GM18505 (cell line): ENCODE measurements at regions not wholly inside any gene's neighbourhood (a gene's known extent, or its start where the extent isn't known, plus 50 kb on each side); places are given as distances from the start of the nearest gene placed in this dataset.
"Not testable (repeated sequence)": the region's sequence is repeated elsewhere in the genome, so short reads cannot be mapped to it uniquely, and the experiment has no call there.

Experiments used
- ATAC-seq: cut with Tn5 transposase; IDR thresholded peaks from one replicate; pipeline ENCODE4 v1.9.1; 2021; ENCODE audit not compliant: unreplicated experiment
- POLR2A ChIP-seq: IDR thresholded peaks from 4 replicates; pipeline ENCODE4 v1.6.1; 2011; ENCODE audit warnings: borderline replicate concordance; ENCODE audit not compliant: insufficient read depth, insufficient read length; ENCODE audit errors: extremely low read depth

DNA sequence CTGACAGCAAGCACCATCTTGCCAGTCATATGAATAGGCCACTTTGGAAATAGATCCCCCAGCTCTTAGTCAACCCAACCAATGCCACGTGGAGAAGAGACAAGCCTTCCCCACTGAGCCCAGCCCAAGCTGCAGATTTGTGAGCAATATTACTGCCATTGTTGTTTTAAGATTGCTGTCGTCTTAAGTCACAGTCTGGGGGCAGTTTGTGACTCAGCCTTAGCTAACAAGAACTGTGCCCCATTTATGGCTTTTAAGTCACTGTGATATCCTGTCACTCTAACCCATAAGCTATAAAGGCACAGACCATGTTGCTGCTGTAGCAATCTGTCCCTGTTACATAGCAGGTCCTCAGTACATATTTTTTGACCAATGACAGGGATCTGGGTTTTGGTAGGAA lies 464.2 kb downstream of the MED13L start:
- TF ChIP-seq POLR2A, result no peak
- no peak for ATAC-seq

DNA sequence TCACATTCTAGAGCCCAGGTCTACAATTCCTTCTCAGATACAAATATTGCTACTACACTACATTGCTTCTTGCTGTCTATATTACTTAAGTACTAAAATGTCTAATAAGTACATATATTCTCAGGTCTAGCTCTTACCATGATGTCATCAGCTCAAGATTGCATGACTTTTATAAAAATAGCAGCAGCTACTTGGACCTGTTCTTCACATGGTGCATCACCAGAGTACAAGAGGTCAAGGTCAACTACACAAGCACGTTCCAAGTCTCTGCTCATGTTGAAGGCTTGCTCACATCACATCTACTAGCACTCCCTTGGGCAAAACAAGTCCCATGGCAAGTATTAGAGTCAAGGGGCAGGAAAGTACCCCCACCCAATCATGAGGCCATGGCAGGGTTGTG lies 465.6 kb downstream of the MED13L start:
- no peak for TF ChIP-seq POLR2A
- ATAC-seq, result no peak

DNA sequence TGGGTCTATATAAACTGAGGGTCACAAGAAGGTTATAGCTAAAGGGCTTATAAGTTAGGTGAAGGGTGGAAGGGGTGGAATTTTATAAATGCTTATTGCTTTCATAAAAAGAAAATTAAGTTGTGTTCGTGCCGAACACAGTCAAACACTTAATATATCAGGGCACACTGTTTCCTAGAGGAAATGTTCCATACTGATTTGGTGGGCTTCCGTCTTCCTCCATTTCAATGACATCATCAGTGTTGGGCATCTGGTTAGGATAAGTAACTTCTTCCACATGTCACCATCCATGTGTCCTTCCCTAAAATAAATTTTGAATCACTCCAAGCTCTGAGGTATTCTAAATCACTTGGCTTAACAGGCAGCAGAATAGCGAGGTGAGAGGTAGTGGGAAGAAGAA lies 466.4 kb downstream of the MED13L start:
- ATAC-seq, result no peak
- TF ChIP-seq POLR2A, result no peak

DNA sequence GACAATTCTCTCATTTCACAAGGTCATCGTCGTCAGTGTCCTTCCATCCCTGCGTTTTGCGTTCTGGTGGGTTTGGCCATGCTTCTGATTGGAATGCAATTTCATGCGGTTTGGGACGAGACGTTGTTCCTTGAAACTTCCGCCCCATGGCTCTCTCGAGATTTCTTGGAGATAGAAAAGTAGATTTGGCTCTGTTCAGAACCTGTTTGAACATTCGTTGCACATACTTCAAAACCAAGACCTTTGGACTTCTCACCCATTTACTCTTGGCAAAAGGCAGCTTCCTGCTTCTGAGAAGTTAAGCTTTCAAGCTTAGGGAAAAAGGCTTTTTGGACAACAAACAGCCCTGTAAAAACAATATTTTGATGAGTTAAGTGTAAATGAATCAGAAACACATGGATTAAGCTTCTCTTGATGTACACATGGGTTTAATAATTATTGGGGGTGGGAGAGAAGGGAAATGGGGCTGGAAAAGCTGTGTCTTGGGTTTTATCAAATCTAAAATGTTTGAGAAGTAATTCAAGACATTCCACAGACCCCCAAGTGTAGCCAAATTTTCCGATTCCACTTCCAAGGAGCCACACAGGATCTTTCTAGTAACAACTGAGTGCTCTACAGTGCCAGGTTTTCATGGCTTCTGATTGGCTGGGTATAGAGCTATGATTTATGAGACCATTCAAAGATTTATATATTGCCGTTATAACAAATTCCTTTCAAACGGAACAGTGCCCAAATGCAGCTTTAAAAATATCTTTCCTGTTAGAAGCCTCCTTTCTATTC lies 467.2 kb downstream of the MED13L start:
- no peak for ATAC-seq
- no peak for TF ChIP-seq POLR2A

DNA sequence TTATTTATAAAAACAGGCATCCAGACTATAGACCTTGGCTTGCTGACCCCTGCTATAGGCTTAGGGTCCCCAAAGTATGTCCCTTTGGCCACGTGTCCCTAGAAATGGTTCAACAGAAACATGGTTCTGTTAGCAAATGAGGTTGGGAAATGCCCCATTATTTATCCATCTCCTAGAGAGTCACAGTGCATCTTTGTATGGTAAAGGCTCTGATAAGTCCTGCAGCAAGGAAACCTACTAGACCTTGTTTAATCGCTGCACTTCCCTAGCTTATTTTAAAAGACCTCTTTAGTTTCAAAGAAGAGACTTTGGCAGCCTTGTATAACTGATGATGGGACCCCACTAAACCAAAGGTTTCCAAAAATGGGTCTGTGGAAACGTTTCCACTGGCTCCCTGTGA lies 471.5 kb downstream of the MED13L start:
- ATAC-seq, result no peak
- TF ChIP-seq POLR2A, result no peak

DNA sequence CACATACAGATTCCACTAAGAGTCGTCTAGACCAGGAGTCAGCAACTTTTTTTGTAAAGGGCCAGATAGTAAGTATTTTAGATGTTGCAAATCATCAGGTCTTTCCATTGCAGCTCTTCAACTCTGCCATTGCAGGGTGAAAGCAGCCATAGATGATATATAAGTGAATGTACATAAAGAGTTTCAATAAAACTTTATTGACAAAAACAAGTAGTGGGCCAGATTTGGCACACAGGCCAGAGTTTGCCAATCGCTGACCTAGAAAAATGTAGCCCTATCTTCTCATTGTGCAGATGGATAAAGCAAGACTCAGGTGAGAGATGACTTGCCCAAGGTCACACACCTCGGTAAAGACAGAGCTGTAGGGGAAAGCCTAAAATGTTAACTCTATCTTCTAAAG lies 474.7 kb downstream of the MED13L start:
- TF ChIP-seq POLR2A, result no peak
- ATAC-seq, result no peak

DNA sequence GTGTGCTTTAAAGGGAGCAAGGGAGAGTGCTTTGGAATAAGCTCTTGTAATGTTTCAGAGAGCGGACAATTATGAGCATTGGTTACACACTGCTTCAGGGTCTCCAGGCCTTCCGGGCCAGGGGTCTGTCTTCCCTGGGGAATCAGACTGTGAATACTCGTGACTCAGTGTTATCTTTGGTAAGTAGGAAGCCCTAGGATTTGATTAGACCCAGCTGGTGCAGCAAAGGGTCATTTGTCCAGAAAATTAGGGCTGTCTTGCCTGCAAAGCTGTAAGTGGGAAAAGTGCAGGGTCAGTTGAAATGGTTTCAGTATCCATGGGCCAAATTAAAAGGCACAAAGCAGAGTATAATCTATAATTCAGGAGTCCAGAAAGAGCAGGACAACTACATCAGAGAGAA lies 475.6 kb downstream of the MED13L start:
- no peak for ATAC-seq
- no peak for TF ChIP-seq POLR2A

DNA sequence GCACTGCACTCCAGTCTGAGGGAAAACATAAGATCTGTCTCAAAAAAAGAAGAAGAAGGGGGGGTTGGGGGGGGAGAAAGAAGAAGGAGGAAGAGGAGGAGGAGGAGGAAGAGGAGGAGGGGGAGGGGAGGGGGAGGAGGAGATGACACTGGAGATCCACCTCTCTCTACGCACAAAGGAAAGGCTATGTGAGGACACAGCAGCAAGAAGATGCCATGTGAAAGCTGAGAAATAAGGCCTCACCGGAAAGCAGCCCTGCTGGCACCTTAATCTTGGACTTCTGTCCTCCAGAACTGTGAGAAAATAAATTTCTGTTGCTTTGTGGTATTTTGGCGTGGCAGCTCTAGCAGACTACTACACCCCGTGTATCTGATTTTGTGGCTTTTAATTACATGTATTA lies 477.9 kb downstream of the MED13L start:
- TF ChIP-seq POLR2A, result no peak
- ATAC-seq, result no peak

DNA sequence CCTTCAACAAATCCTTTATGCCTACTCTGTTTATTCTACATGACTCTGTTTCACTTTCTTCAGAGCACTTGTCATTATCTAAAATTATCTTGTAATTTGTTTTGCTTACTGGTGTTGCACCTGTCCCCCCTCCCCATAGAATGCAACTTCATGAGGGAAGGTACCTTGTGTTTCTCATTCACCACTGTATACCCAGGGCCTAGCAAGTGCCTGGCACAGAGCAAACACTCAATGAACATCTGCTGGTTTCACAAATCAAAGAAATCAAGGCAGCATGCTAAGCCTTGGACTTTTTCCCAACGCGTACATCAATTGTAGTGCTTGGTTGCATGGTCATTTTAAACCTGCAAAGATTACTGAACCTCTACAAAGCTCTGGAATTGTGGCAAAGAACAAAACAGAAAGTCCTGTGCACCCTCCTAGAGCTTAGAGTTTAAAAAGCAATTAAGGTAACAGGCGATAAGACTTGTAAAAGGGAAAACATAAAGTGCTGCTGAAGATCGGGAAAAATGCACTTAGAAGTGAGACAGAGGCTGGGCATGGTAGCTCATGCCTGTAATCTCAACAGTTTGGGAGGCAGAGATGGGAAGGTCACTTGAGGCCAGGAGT lies 479.1 kb downstream of the MED13L start:
- TF ChIP-seq POLR2A, result no peak
- no peak for ATAC-seq

DNA sequence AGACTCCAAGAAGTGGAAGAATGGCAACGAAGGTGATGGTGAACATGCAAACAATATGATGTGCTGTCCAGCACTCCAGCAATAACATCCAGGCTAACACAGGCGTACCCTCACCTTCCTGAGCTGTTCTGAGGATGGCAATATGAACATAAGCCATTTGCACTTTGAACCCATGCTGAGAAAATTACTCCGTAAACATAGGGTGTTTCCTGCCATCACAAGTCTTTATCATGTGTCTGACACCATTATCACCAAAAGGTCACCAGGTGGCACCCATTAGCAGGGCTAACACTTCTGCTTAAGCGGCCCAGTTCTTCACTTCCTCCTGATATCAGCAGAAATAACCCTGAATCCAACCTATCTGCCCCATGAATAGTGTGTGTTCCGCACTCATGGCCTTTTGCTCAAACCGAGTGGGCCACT lies 482.8 kb downstream of the MED13L start:
- TF ChIP-seq POLR2A, result no peak
- ATAC-seq, result no peak

DNA sequence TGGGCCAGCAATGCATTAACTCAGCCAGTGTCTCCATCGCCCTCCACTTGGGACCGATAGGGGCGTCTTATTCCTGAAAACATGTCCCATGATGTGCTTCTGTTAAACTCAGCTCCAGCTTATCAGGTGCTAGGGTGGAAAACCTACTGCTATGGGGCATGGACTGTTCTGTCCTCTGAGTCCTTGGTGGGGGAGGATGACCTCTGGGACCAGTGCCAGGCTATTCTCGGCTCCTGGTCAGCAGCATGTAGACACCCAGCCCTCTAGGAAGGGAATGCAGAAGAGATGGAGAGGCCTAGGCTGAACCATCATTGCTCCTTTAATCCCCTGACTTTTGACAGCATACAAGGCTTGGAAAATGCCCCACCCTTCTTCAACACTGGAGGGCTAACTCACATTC lies 486.2 kb downstream of the MED13L start:
- no peak for TF ChIP-seq POLR2A
- ATAC-seq, result no peak

DNA sequence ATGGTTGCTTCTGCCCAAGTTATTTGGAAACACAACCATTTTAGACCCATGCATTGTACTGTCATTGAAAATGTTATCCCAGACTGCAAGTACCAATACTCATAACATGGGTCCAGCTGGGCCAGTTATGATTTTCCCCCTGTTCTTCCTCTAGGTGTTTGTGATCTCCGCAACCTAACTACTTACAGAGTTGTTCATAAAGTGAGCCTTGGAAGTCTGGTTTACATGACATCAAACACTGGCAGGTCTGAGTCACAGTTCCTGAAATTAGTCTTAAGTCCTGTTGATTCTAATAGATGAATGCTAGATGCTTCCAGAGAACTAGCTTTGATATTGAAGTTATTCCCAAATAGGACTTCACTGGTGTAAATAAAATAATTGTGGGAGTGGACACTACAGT lies 487.0 kb downstream of the MED13L start:
- no peak for TF ChIP-seq POLR2A
- no peak for ATAC-seq

DNA sequence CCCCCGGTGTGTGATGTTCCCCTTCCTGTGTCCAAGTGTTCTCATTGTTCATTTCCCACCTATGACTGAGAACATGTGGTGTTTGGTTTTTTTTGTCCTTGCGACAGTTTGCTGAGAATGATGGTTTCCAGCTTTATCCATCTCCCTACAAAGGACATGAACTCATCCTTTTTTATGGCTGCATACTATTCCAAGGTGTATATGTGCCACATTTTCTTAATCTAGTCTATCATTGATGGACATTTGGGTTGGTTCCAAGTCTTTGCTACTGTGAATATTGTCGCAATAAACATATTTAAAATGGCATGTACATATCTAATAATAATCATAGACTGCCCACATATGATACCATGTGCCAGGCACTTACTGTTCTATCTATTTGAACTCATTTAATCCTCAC lies 491.0 kb downstream of the MED13L start:
- not testable (repeated sequence) for ATAC-seq

DNA sequence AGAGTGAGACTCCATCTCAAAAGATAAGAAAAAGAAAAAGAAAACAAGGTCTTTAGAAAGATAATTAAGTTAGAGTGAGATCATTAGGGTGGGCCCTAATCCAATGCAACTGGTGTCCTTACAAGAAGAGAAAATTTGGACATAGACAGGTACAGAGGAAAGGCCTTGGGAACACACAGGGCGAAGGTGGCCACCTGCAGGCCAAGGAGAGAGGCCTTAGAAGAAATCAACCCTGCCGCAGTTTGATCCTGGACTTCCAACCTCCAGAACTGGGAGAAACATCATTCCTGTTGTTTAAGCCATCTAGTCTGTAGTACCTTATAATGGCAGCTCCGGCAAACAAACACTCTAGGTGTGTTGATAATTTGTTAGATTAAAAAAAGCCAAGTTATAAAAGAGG lies 491.9 kb downstream of the MED13L start:
- no peak for ATAC-seq
- TF ChIP-seq POLR2A, result no peak

DNA sequence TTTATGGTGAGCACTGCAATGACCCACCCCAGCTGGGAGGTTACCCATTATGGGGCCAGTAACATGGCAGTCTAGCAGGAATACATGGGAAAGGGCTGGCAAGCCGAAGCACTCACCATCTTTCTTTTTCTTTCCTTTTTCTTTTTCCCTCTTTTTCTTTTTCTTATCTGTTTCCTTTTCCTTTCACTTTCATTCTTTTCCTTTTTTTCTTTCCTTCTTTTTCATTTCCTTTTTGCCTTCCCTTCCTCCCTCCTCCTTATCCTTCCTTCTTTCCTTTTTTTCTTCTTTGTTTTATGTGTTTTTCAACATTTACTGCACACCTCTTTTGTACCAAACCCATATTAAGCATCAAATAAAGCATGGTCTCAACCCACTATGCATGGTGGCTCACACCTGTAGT lies 501.1 kb downstream of the MED13L start:
- no peak for TF ChIP-seq POLR2A
- ATAC-seq, result no peak

DNA sequence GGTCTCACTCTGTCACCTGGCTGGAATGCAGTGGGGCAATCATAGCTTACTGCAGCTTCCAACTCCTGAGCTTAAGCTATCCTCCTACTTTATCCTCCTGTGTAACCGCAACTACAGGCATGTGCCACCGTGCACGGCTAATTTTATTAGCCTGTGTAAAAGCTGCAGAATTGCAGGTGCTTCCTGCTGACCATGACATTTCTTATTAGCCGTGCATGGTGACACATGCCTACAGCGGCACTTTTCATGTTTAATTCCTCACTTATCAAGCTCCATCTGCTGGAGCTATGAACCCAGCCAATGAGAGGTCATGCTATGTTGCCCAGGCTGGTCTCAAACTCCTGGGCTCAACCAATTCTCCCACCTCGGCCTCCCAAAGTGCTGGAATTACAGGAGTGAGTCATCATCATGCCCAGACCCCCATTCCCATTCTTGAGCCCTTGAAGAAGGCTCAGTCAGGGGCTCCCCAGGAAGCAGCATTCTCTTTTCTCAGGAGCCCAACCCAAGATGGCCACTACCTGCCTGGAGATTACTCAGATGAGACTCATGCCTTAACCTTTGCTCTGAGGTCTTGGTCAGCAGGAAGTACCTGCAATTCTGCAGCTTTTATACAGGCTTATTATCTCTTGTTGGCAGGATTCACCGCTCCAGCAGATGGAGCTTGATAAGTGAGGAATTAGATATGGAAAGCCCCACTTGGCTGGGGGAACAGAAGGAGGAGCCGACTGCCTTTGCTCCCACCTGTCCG lies 503.2 kb downstream of the MED13L start:
- no peak for TF ChIP-seq POLR2A
- no peak for ATAC-seq
